ENCODE measurements at regions not wholly inside any gene's neighbourhood (a gene's known extent, or its start where the extent isn't known, plus 50 kb on each side); places are given as distances from the start of the nearest gene placed in this dataset.
"Not testable (repeated sequence)": the region's sequence is repeated elsewhere in the genome, so short reads cannot be mapped to it uniquely, and the experiment has no call there.

DNA sequence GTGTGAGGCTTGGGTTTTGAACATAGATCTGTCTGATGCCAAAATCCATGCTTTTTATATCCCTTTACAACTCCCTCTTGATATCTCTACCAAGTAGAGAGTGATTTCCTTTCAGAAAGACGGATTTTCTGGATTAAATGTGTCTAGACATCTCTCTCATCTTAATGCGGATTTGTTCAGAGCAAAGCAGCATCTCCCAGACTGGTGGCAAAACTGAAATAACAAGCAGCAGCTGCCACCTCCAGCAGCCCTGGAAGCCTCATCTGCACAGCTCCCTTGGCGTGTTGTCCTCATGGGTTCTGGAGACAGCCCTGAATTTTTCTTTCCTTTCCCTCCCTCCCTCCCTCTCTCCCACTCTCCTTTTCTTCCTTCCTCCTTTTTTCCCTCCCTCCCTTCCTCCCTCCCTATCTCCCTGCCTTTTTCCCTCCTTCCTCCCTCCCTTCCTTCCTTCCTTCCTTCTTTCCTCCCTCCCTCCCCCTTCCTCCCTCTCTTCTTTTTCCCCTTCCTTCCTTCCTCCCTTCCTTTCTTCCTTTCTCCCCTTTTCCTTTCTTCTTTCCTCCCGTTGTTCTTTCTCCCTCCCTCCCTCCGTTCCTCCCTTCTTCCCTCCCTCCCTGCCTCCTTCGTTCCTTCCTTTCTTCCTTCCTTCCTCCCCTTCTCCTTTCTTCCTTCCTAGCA lies 639.9 kb downstream of the TYW1 start:
- no peak for DNase-seq
- Histone ChIP-seq H3K27ac (no peak overlapping the region), H3K4me3 (no peak overlapping the region), H3K27me3 (peaks cover 0 to 2% (median 0%) of the 10 kb centered on the region in 3 donors), H3K36me3 (no peaks in the 10 kb centered on the region), H3K4me1 (no peaks in the 10 kb centered on the region), H3K9me3 (peaks cover 0 to 3% (median 0%) of the 10 kb centered on the region in 4 donors)
- no peak for TF ChIP-seq EP300 (IDR thresholded peaks at IDR 0.05)
- no peak for TF ChIP-seq POLR2AphosphoS5 (IDR thresholded peaks at IDR 0.05)
- no peak for TF ChIP-seq POLR2A (IDR thresholded peaks at IDR 0.05)
- TF ChIP-seq CTCF (IDR thresholded peaks at IDR 0.05): no peak
- WGBS, 5 donors: 61 to 70% (median 65%) methylated on average over 6 of the region's 6 CpGs
- intact Hi-C loops (cut with DNase I; ENCODE audit: low total_unique reads): no loop called here

DNA sequence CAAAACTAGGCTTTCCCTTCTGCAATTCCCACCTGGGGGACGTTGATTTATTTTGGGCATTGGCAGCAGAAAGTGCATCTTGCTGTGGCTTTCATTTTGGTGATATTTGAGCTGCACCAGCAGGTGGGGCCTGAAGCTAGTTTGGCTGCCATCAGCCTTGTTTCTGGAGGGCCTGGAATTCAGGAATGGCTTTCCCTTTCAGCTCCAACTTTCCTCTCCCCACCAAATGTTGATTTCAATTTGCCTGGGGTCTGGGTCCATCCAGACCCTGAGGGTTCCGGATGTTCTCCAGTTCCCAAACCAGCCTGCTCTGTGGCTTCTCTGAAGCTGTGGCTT lies 640.4 kb downstream of the TYW1 start:
- 13 to 50% (median 45%) methylated on average over 1 to 2 of the region's 2 CpGs for WGBS, 5 donors

GRCh38 chr7:67642542-67642941 lies 645.9 kb downstream of the TYW1 start:
- H3K27me3 ChIP-seq; H3K27ac ChIP-seq; intact Hi-C loops (cut with DNase I; ENCODE audit: low total_unique reads); H3K4me1 ChIP-seq; H3K36me3 ChIP-seq; H3K4me3 ChIP-seq; H3K9me3 ChIP-seq; DNase-seq: not testable (repeated sequence)
- 88 to 94% (median 90%) methylated on average over 3 of the region's 3 CpGs for WGBS, 5 donors

More for the DNA sequence above, 640.4 kb downstream of the TYW1 start:
- Histone ChIP-seq H3K27ac (no peak overlapping the region), H3K9me3 (peaks cover 0 to 3% (median 0%) of the 10 kb centered on the region in 4 donors), H3K4me3 (no peak overlapping the region), H3K27me3 (no peaks in the 10 kb centered on the region), H3K36me3 (no peaks in the 10 kb centered on the region), H3K4me1 (no peaks in the 10 kb centered on the region)
- TF ChIP-seq POLR2AphosphoS5 (IDR thresholded peaks at IDR 0.05) (no peak), CTCF (IDR thresholded peaks at IDR 0.05) (no peak), POLR2A (IDR thresholded peaks at IDR 0.05) (no peak), EP300 (IDR thresholded peaks at IDR 0.05) (no peak)
- intact Hi-C loops (cut with DNase I; ENCODE audit: low total_unique reads): no loop called here
- DNase-seq: peak in 1 of 2 donors; percentile 26

DNA sequence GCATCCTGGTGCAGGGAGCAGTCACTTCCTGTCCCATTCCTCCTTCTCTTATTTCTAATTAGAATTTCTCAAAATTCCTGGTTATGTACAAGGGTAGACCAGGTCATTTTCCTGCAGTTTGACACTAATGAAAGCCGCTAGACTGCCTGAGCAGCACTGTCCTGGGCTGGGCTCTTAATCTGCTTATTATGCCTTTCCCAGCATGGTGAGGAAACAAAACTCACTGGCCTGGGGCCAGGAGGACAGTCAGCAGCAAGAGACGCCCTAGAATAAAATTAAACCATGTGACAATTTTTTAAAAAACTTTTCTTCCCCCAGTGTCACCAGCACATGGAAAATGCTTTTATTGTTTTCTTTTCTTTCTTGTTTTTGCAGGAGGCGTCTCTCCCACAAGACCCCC lies 647.5 kb downstream of the TYW1 start:
- Histone ChIP-seq H3K36me3 (no peaks in the 10 kb centered on the region), H3K9me3 (peaks cover 0 to 3% (median 0%) of the 10 kb centered on the region in 4 donors), H3K4me1 (no peaks in the 10 kb centered on the region), H3K4me3 (no peak overlapping the region), H3K27me3 (no peaks in the 10 kb centered on the region), H3K27ac (no peak overlapping the region)
- DNase-seq: peak in 1 of 2 donors; percentile 20
- intact Hi-C loops (cut with DNase I; ENCODE audit: low total_unique reads): no loop called here
- no peak for TF ChIP-seq POLR2AphosphoS5 (IDR thresholded peaks at IDR 0.05)
- TF ChIP-seq POLR2A (IDR thresholded peaks at IDR 0.05): no peak
- no peak for TF ChIP-seq EP300 (IDR thresholded peaks at IDR 0.05)
- TF ChIP-seq CTCF (IDR thresholded peaks at IDR 0.05): no peak
- 60 to 76% (median 67%) methylated on average over 3 of the region's 3 CpGs for WGBS, 5 donors

DNA sequence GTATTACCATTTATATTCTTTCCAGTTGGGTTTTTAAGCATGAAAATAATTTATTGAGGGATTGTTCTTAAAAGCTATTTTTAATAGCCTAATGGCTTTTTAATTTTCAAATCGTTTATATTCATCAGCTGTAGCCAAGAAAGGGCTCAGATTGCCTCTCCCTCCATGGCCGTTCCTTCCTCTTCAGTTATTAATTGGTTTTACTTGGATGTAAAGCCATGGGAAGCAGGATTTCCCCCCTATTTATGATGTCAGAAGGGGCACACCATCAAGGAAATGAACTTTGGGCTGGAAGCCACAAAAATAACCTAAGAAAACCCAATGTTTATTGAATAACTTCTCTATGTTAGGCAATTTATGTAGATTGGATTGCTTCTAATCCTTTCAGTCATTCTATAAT lies 656.3 kb downstream of the TYW1 start:
- Histone ChIP-seq H3K27ac (no peak overlapping the region), H3K36me3 (no peaks in the 10 kb centered on the region), H3K27me3 (no peaks in the 10 kb centered on the region), H3K4me1 (peaks cover 0 to 7% (median 2%) of the 10 kb centered on the region in 4 donors), H3K4me3 (no peak overlapping the region), H3K9me3 (no peaks in the 10 kb centered on the region)
- TF ChIP-seq POLR2A (IDR thresholded peaks at IDR 0.05) (no peak), POLR2AphosphoS5 (IDR thresholded peaks at IDR 0.05) (no peak), CTCF (IDR thresholded peaks at IDR 0.05) (no peak), EP300 (IDR thresholded peaks at IDR 0.05) (no peak)
- intact Hi-C loops (cut with DNase I; ENCODE audit: low total_unique reads): no loop called here
- WGBS, 5 donors: 53 to 66% (median 59%) methylated on average over 2 of the region's 2 CpGs
- peak in 1 of 2 donors; percentile 16 for DNase-seq
